Embryonic facial prominence (tissue), 1 donor: ENCODE measurements at regions not wholly inside any gene's neighbourhood (a gene's known extent, or its start where the extent isn't known, plus 50 kb on each side); places are given as distances from the start of the nearest gene placed in this dataset.
A peak's percentile ranks its signal among the peaks of the same experiment; 100 is the strongest.
"Not testable (repeated sequence)": the region's sequence is repeated elsewhere in the genome, so short reads cannot be mapped to it uniquely, and the experiment has no call there.

Experiments
- DNase-seq: peaks from one replicate; pipeline ENCODE4 v3.0.0-alpha.2; 2016; ENCODE audit errors: extremely low spot score

GRCh38 chr10:130715686-130716670 is 579.8 kb downstream of the GLRX3 start:
- DNase-seq, result no peak

DNA sequence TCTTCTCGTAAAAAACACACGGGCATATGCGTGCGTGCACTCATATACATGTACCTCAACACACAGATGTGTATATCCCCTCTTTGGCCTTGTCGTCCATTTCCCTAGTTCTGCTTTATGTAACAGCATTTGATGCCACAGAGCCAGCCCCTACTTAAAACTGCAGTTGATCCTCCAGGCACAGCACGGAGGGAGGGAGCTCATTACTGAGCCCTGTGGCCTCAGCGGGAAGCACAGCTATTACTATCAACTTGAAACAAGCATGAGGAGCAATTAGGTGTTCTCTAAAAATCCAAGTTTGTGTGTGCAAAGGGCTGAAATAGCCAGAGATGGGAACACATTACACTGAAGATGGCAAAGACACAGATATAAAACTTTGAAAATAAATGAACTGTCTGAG is 580.9 kb downstream of the GLRX3 start:
- DNase-seq, result no peak

GRCh38 chr10:130718744-130719447 is 582.7 kb downstream of the GLRX3 start:
- DNase-seq, result not testable (repeated sequence)

DNA sequence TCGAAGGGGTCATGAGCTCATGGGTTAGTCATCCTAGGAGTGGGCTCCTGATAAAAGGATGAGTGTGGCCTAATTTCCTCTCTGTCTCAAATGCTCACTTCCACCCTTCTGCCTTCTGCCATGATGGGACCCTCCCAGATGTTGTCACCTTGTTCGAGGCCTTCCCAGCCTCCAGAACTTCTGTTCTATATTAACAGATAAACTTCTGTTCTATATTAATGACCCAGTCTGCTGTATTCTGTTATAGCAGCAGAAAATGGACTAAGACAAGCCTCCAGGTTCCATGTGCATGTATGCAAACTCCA is 583.2 kb downstream of the GLRX3 start:
- DNase-seq, result no peak

- no peak for DNase-seq
Measured at GRCh38 chr10:130720235-130720634, 584.0 kb downstream of the GLRX3 start.

DNA sequence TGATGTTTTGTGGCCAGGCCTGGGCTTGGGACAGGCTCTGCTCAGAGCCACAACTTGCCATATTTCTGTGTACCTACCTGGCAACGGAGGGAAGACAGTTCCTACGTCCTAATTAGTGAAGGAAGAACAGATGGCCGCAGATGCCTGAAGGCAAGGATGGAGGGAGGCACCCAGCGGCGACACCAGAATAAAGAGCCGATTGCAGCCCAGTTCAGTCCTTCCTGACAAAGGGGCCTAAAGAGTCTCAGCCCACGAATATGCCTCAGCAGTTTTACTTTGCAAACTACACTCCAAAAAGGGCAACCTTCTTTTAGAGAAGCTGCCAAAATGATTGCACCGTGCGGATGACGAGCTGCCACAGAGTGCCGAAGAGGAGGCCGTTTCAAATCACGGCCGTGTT is 585.8 kb downstream of the GLRX3 start:
- DNase-seq, result no peak

- DNase-seq, result no peak
Measured at GRCh38 chr10:130723704-130724103, 587.5 kb downstream of the GLRX3 start.

- DNase-seq, result no peak
Measured at GRCh38 chr10:130725474-130725970, 586.0 kb downstream of the TCERG1L start.

DNA sequence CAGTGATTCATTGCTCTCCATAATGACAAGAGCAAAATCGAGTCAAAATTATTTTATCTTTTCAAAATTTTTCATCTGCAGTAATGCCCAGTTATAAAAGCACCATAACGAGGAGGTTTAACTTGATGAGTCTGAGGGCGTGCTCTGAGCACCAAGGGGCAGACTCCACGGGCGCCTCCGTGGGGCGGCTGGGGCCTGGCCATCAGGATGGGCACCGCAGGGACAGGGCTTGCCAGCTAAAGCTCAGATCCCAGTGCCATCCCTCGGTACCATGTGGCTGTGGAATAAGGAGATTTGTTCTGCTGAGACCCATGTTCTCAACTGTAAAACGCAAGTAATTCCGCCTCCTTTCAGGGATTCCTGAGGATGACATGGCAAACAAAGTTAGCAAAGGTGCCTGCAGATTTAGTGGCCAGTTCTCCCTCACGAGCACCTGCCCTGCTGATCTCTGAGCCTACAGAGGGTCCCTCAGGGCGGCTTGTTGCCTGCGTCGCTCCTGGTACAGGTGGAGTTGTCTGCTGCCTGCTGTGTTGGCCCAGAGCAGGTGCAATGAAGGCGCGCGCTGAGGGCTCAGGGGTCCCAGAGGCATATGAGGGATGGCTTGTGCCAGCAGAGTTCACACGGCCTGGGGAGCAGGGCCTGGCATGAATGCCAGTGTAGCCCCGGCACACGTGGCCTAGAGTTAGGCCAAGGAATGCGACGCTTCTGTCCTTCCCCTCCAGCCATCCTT is 584.4 kb downstream of the TCERG1L start:
- DNase-seq, result no peak

- DNase-seq, result no peak
Measured at GRCh38 chr10:130727766-130728490, 583.6 kb downstream of the TCERG1L start.

GRCh38 chr10:130728531-130729215 is 582.8 kb downstream of the TCERG1L start:
- DNase-seq, result no peak

GRCh38 chr10:130729876-130730275 is 581.6 kb downstream of the TCERG1L start:
- no peak for DNase-seq

GRCh38 chr10:130737186-130737585 is 574.3 kb downstream of the TCERG1L start:
- DNase-seq, result no peak

DNA sequence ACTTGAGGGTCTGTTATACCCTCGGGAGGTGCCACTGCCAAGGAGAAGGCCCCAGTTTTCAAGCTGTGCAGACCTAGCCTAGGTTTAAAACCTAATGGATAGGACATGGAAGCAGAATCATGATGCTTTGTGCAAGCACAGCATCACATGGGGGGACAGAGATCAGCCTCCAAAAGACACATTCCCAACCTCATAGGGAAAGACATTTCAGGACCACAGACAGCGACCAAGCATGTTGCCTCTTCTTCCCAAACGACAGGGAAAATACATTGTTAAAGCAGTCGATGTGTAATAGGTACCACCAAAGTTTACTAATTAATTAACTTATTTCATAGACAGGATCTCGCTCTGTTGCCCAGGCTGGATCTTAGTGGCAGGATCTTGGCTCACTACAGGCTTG is 573.9 kb downstream of the TCERG1L start:
- peak; percentile 45 for DNase-seq

DNA sequence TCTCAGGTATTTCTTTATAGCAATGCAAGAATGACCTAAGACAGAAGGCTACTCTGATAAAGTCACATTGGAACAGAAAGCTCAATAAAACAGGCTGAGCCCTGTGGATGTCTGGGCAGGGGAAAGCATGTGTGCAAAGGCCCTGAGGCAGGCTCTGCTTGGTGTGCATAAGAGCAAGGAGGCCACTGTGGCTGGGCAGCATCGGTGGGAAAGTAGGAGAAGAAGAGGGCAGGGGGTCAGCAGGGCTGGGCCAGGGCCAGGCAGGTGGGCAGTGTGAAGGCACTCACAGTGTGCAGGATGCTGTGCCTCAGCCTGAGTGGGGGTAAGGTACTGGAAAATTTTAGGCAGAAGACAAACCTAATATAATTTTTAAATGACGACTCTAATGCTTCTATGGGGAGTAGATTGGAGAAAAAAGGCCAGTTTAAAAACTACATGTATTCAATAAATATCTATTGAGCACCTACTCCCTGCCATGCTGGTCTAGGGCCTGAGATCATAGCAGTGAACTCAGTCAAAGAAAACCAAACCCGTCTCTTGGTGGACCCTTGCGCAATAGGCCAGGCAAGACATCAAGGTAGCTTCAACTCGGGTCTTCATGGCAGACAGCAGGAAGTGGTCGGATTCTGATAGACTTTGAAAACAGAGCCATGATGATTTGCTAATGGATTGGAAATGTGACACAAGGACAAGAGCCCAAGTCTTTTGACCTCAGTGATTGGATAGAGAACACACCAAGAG is 572.3 kb downstream of the TCERG1L start:
- DNase-seq, result no peak

- no peak for DNase-seq
Measured at GRCh38 chr10:130739757-130740145, 571.8 kb downstream of the TCERG1L start.

GRCh38 chr10:130740166-130740565 is 571.4 kb downstream of the TCERG1L start:
- no peak for DNase-seq

DNA sequence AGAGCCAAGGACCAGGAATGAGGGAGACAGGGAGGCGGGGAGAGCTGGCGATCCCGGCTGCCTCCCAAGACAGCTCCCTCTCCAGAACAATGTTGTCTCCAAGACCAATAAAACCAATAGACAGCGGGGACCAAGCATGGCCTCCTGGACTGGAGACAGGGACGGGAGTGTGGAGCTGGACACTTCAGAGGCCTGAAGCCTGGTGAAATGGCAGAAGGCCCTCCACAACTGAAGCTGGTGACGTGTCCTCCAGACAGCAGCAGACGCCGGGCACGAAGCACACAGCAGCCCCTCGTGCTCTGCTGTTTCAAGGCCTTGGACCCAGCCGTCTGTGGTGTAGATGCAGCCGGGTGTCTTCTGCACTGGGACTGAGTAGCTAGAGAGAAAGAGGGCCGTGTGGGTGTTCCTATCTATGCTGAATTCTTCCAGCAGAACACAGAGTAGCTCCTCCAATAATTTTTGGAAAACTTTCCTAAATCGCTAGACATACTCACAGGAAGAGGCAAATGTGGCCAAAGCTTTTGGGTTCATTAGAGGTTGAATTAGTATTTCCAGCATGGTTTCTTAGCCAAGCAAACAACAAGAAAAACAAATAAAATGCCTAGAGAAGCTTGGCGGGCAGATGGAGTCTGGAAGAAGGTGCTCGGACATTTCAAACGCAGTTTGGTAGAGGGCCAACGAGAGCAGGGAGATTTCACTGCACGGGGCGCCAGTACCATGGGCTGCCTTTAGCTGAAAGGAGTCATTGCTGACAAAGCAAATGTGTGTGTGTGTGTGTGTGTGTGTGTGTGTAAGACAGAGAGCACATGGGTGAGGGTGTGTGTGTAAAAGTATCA is 570.4 kb downstream of the TCERG1L start:
- DNase-seq, result no peak
